ENCODE measurements at regions not wholly inside any gene's neighbourhood (a gene's known extent, or its start where the extent isn't known, plus 50 kb on each side); places are given as distances from the start of the nearest gene placed in this dataset.

GRCh38 chr18:25862881-25863600, 227.4 kb downstream of the SS18 start:
- TF ChIP-seq CTCF (IDR thresholded peaks at IDR 0.05; ENCODE audit: extremely low read depth, insufficient read depth, missing control alignments), result no peak
- in situ Hi-C loops (cut with MboI; ENCODE audit: low pct_unique_long_range_greater_than_20kb, low sequenced_read_pairs, unreplicated experiment), result no loop called here
- no peak for DNase-seq (ENCODE audit: low spot score)

- no peak for TF ChIP-seq CTCF (IDR thresholded peaks at IDR 0.05; ENCODE audit: extremely low read depth, insufficient read depth, missing control alignments)
- no peak for DNase-seq (ENCODE audit: low spot score)
- in situ Hi-C loops (cut with MboI; ENCODE audit: low pct_unique_long_range_greater_than_20kb, low sequenced_read_pairs, unreplicated experiment), result no loop called here
Measured at GRCh38 chr18:25853691-25854433, 236.6 kb downstream of the SS18 start.

GRCh38 chr18:25843791-25844190, 246.6 kb downstream of the SS18 start:
- in situ Hi-C loops (cut with MboI; ENCODE audit: low pct_unique_long_range_greater_than_20kb, low sequenced_read_pairs, unreplicated experiment), result no loop called here
- TF ChIP-seq CTCF (IDR thresholded peaks at IDR 0.05; ENCODE audit: extremely low read depth, insufficient read depth, missing control alignments), result no peak
- DNase-seq (ENCODE audit: low spot score), result no peak

- TF ChIP-seq CTCF (IDR thresholded peaks at IDR 0.05; ENCODE audit: extremely low read depth, insufficient read depth, missing control alignments), result no peak
- DNase-seq (ENCODE audit: low spot score), result no peak
- in situ Hi-C loops (cut with MboI; ENCODE audit: low pct_unique_long_range_greater_than_20kb, low sequenced_read_pairs, unreplicated experiment), result no loop called here
Measured at GRCh38 chr18:25842665-25843064, 247.7 kb downstream of the SS18 start.

GRCh38 chr18:25834061-25834460, 256.4 kb downstream of the SS18 start:
- no peak for DNase-seq (ENCODE audit: low spot score)
- in situ Hi-C loops (cut with MboI; ENCODE audit: low pct_unique_long_range_greater_than_20kb, low sequenced_read_pairs, unreplicated experiment), result no loop called here
- TF ChIP-seq CTCF (IDR thresholded peaks at IDR 0.05; ENCODE audit: extremely low read depth, insufficient read depth, missing control alignments), result no peak

GRCh38 chr18:25832001-25832604, 258.3 kb downstream of the SS18 start:
- peak; percentile 87 for TF ChIP-seq CTCF (IDR thresholded peaks at IDR 0.05; ENCODE audit: extremely low read depth, insufficient read depth, missing control alignments)
- DNase-seq (ENCODE audit: low spot score), result peak; percentile 39
- in situ Hi-C loops (cut with MboI; ENCODE audit: low pct_unique_long_range_greater_than_20kb, low sequenced_read_pairs, unreplicated experiment), result no loop called here

All from GM13977 (cell line).